OCI-LY3 (cell line): ENCODE measurements at regions not wholly inside any gene's neighbourhood (a gene's known extent, or its start where the extent isn't known, plus 50 kb on each side); places are given as distances from the start of the nearest gene placed in this dataset.

Source experiments
- H2AFZ ChIP-seq: fragments of 200-600, 300-600 bp; shearing (Covaris generic); 2 replicates; pipeline ENCODE4 v1.6.0; 2014; ENCODE audit warnings: antibody characterized with exemption, low read depth, low read length
- H3K27ac ChIP-seq: fragments of 200-600, 300-600 bp; sonication (generic); 2 replicates; pipeline ENCODE4 v1.5.1; 2014; ENCODE audit warnings: mild to moderate bottlenecking, low read length, moderate library complexity, mixed read lengths
- H3K27me3 ChIP-seq: fragments of 200-600, 300-600 bp; sonication (generic); 2 replicates; pipeline ENCODE4 v1.6.1; 2014; ENCODE audit warnings: low read depth, low read length, mixed read lengths
- H3K36me3 ChIP-seq: fragments of 200-600, 300-600 bp; sonication (generic); replicated peaks from 2 replicates; pipeline ENCODE3; 2014; ENCODE audit warnings: low read depth, low read length, mixed read lengths
- H3K4me1 ChIP-seq: fragments of 300-600, 200-600 bp; sonication (generic); 2 replicates; pipeline ENCODE4 v1.6.1; 2014; ENCODE audit warnings: low read length, mixed read lengths
- H3K4me2 ChIP-seq: fragments of 200-600, 300-600 bp; sonication (generic); 2 replicates; pipeline ENCODE4 v1.6.1; 2014; ENCODE audit warnings: low read length, mixed read lengths
- H3K4me3 ChIP-seq: fragments of 300-600, 200-600 bp; sonication (generic); 2 replicates; pipeline ENCODE4 v1.5.1; 2014; ENCODE audit warnings: antibody characterized with exemption, mild to moderate bottlenecking, low read length, moderate library complexity
- H3K79me2 ChIP-seq: fragments of 300-600, 200-600 bp; shearing (Covaris generic); 2 replicates; pipeline ENCODE4 v1.6.1; 2014; ENCODE audit warnings: mild to moderate bottlenecking, low read length, mixed read lengths
- H3K9ac ChIP-seq: fragments of 300-600, 200-600 bp; shearing (Covaris generic); 2 replicates; pipeline ENCODE4 v1.6.0; 2014; ENCODE audit warnings: mild to moderate bottlenecking, low read length, moderate library complexity
- H3K9me3 ChIP-seq: fragments of 200-600, 300-600 bp; shearing (Covaris generic); 2 replicates; pipeline ENCODE4 v1.6.1; 2014; ENCODE audit warnings: low read length, mixed read lengths; ENCODE audit not compliant: insufficient read depth
- H4K20me1 ChIP-seq: fragments of 200-600, 300-600 bp; sonication (generic); 2 replicates; pipeline ENCODE4 v1.6.1; 2016; ENCODE audit warnings: low read length, mixed read lengths; ENCODE audit not compliant: insufficient read depth
- CTCF ChIP-seq: fragments of 200-600, 300-600 bp; sonication (generic); IDR thresholded peaks from 2 replicates; pipeline ENCODE4 v1.5.1; 2014; ENCODE audit warnings: antibody characterized with exemption, low read length, low read depth
- EZH2phosphoT487 ChIP-seq: fragments of 200-600 bp; shearing (Covaris generic); IDR thresholded peaks from 2 replicates; pipeline ENCODE4 v1.6.1; 2018; ENCODE audit warnings: antibody characterized with exemption, mixed run types, low read depth

DNA sequence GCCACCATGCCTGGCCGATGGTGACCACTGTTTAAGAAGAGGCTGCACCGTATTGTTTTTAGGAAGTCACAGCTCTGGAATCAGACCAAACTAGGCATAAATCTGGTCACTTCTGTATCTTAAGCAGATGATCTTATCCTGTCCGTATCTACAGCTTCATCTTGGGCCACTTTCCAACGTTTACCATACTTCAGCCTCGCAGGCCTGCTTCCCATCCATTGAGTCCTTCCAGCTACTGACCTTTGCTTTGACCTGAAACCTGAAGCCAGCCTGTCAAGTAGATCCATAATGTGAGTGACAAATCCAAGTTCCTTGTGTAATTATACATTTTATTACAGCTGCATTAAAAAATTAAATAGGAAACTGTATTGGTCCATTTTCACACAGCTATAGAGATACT, 1033.0 kb downstream of the CDH11 start:
- Histone ChIP-seq H3K9ac (no peak overlapping the region), H3K4me3 (no peak overlapping the region), H3K4me2 (no peak overlapping the region), H3K4me1 (no peaks in the 10 kb centered on the region), H3K36me3 (no peaks in the 10 kb centered on the region), H4K20me1 (no peaks in the 10 kb centered on the region), H2AFZ (no peak overlapping the region), H3K27me3 (no peaks in the 10 kb centered on the region), H3K9me3 (no peaks in the 10 kb centered on the region), H3K27ac (no peak overlapping the region), H3K79me2 (no peaks in the 10 kb centered on the region)
- no peak for TF ChIP-seq EZH2phosphoT487
- TF ChIP-seq CTCF = no peak

- no peak overlapping the region for H3K27ac ChIP-seq
- H3K4me2 ChIP-seq = no peak overlapping the region
- no peaks in the 10 kb centered on the region for H3K79me2 ChIP-seq
- H3K4me1 ChIP-seq = no peaks in the 10 kb centered on the region
- H4K20me1 ChIP-seq = no peaks in the 10 kb centered on the region
- no peak overlapping the region for H2AFZ ChIP-seq
- H3K4me3 ChIP-seq = no peak overlapping the region
- H3K9ac ChIP-seq = no peak overlapping the region
- no peak for TF ChIP-seq EZH2phosphoT487
- no peak for TF ChIP-seq CTCF
- no peaks in the 10 kb centered on the region for H3K9me3 ChIP-seq
- no peaks in the 10 kb centered on the region for H3K27me3 ChIP-seq
- no peaks in the 10 kb centered on the region for H3K36me3 ChIP-seq
Observed at GRCh38 chr16:64085296-64085695, 1036.6 kb downstream of the CDH11 start.

DNA sequence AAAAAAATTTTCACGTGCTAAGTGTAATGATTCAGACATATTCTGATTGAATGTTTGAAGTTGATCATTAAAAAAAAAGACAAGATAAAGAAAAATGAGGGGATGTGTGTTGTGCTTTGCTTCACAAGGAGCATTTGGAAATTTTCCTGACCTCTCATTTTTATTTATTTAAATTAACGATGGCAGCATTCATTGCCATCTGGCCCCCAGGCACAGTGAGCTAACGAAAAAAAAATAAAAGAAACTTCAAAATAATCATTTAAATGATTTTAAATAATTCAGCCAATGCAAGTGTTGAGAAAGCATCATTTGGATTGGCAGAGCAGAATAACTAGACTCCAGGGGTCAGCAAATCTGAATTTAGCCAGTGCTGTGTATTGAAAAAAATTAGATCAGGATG, 1037.2 kb downstream of the CDH11 start:
- Histone ChIP-seq H3K27me3 (no peaks in the 10 kb centered on the region), H2AFZ (no peak overlapping the region), H3K79me2 (no peaks in the 10 kb centered on the region), H3K9ac (no peak overlapping the region), H3K9me3 (no peaks in the 10 kb centered on the region), H3K4me2 (no peak overlapping the region), H3K4me1 (no peaks in the 10 kb centered on the region), H3K4me3 (no peak overlapping the region), H3K27ac (no peak overlapping the region), H3K36me3 (no peaks in the 10 kb centered on the region), H4K20me1 (no peaks in the 10 kb centered on the region)
- no peak for TF ChIP-seq CTCF
- no peak for TF ChIP-seq EZH2phosphoT487

DNA sequence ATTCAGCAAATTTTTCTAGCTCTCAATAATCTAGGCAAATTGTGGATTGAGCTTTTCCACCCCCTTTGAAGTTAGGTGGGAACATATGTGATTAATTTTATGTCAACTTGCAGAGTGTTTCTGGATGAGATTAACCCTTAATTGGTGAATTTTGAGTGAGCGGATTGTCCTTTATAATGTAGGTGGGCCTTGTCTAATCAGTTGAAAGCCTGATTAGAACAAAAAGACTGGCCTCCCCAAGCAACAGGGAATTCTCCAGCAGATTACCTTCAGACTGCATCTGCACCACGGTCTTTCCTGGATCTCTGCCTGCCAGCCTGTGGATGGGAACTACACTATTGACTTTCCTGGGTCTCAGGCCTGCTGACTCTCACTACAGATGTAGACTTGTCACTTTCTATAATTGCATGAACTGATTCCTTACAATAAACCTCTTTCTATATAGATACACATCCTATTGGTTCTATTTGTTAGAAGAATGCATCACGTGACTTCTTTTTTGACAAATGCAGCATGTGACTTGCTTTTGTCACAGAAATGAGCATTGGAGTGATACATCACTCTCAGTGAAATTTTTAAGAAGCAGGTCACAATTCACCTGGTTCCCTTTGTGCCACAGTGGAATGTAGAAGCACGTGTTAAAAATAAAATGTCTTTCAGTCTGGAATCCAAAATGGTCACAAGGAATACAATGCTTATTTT, 1038.3 kb downstream of the CDH11 start:
- Histone ChIP-seq H3K27me3 (no peaks in the 10 kb centered on the region), H3K36me3 (no peaks in the 10 kb centered on the region), H3K4me2 (no peak overlapping the region), H2AFZ (no peak overlapping the region), H3K27ac (no peak overlapping the region), H3K9me3 (no peaks in the 10 kb centered on the region), H3K4me1 (no peaks in the 10 kb centered on the region), H3K4me3 (no peak overlapping the region), H3K79me2 (no peaks in the 10 kb centered on the region), H3K9ac (no peak overlapping the region), H4K20me1 (no peaks in the 10 kb centered on the region)
- TF ChIP-seq EZH2phosphoT487 = no peak
- no peak for TF ChIP-seq CTCF
